ENCODE measurements at regions not wholly inside any gene's neighbourhood (a gene's known extent, or its start where the extent isn't known, plus 50 kb on each side); places are given as distances from the start of the nearest gene placed in this dataset.

- TF ChIP-seq CTCF (IDR thresholded peaks at IDR 0.05) (no peak), POLR2A (IDR thresholded peaks at IDR 0.05) (no peak)
Measured at GRCh38 chr4:128649161-128649560, 160.3 kb upstream of the JADE1 start.

Measured in esophagus squamous epithelium (tissue), 4 donors.